GM21515 (cell line): ENCODE measurements at regions not wholly inside any gene's neighbourhood (a gene's known extent, or its start where the extent isn't known, plus 50 kb on each side); places are given as distances from the start of the nearest gene placed in this dataset.
"Not testable (repeated sequence)": the region's sequence is repeated elsewhere in the genome, so short reads cannot be mapped to it uniquely, and the experiment has no call there.

Experiments
- ATAC-seq: cut with Tn5 transposase; IDR thresholded peaks from one replicate; pipeline ENCODE4 v1.9.1; 2021; ENCODE audit not compliant: unreplicated experiment

DNA sequence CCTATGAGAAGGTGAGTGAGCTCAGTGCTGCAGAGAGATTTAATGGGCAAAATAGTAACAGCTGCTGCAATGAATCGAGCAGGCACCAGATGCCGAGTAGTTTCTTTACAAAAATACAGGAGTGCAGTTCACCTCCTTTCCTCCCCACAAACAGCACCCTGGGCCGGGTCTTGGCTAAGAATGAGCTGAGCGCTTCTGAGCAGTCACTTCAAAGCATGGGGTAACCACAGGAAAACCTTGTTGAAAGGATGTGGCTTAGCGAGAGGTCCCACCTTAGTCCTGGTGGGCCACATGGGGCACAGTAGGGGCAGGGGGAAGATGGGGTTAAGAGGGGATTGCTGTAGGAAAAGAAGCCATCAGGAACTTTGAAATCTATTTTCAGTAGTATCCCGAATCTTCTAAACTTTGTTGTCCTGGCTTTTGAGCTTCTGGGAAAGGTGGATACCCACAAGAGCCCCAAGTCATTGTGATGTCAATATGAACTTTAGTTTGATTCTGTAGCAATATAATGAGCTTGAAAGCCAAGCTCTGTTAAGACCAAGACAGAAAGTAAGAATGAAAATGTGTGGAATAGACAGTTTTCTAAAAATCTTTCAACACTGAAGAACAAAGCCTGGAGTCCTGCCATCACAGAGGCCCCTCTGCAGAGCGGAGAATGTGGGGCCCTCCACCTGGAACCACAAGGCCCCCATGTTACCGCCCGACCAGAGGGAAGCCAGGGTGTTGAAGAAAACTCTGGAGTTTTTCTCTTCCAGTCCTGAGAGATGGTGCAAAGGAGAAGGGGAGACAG lies 101.0 kb upstream of the ZNF236 start:
- no peak for ATAC-seq

DNA sequence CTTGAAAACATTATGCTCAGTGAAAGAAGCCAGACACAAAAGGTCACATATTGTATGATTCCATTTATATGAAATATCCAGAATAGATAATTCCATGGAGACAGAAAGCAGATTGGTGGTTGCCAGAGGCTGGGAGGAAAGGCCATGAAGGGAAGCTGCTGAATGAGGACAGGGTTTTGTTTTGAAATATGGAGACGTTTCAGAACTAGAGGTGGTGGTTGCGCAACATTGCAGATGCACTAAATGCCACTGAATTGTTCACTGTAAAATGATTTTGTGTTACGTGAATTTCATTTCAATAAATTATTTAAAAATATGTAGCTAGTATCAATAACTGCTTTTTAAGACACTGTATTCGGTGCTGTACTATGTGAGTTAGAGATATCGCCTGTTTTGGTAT lies 101.7 kb upstream of the ZNF236 start:
- ATAC-seq: no peak

GRCh38 chr18:76715012-76715610 lies 107.2 kb upstream of the ZNF236 start:
- ATAC-seq: no peak

GRCh38 chr18:76713432-76713831 lies 108.9 kb upstream of the ZNF236 start:
- no peak for ATAC-seq

GRCh38 chr18:76712511-76713140 lies 109.7 kb upstream of the ZNF236 start:
- ATAC-seq: no peak

- no peak for ATAC-seq
These were observed 111.5 kb upstream of the ZNF236 start for GRCh38 chr18:76710646-76711520.

DNA sequence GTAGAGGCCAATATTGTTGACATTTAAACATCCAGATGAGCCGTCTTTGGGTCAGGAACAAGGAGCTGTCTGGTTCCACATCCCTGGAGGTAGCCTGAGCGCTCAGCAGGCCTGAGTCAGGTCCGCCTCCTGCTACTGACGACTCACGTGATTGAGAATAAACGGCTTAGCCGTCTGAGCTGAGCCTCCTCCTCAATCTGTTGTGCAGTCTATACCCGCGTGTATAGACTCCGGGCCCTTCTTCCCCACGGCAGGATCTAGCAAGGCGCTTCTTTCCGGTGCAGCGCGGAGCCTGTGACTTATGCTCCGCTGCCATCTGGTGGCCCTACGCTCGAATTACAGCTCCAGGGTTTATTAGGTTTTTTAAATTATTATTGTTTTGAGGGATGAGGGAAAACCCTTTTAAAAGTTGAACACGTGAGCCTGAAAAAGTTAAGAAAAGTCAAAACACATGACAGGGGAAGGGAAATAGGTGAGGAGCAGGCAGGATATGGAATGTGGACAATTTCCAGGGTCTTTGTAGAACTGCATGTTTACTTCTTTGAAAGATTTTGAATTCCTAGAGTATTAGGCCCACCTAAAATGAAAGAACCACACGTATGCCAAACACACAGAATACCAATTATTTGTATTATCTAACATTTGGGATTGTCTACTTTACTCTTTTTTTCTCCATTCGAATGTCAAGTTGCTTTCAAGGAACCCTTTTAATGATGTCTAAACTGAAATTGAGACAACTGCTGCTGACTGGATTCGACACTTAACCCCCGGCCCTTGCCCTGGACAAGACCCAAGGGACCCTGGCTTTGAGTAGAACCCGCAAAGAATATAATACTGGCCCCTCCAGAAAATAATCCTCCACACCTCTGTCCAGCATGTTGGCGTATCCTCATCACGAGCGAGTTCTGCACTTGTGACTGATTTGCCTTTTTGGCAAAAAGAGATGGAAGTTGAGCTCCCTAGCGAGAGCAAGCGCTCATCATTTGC lies 112.4 kb upstream of the ZNF236 start:
- peak; percentile 87 for ATAC-seq

DNA sequence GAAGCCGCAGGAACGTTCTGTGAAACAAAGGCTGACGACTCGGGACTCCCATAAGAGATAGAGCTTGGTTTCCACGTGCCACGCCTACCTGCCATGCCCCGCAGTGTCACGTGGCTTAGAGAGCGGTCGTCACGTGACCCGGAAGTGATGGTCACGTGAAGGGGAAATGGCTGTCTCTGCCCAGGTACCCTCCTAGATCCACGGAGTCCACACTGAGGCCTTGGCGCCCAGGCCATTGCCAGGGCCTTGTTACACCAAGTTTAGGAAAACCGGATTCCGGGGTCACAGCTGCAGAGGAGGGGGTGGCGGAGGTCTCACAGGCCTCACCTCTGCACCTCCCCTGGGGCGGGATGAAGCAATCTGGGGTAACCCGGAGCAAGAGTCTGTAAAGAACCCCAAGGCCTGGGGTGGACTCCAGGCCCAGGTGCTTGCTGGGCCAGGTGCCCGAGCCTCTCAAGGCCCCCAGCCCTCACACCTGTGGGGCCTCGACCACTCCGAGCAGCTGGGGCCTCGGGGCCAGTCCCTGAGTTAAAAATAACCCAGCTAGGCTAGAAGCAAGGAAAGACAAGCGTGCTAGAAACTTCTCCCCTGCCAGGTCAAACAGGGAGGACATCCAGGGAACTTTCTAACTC lies 113.5 kb upstream of the ZNF236 start:
- ATAC-seq: no peak

GRCh38 chr18:76708071-76708721 lies 114.2 kb upstream of the ZNF236 start:
- no peak for ATAC-seq

GRCh38 chr18:76707534-76707933 lies 114.8 kb upstream of the ZNF236 start:
- ATAC-seq: no peak

GRCh38 chr18:76704589-76704988 lies 117.8 kb upstream of the ZNF236 start:
- ATAC-seq: not testable (repeated sequence)

GRCh38 chr18:76699923-76700322 lies 122.4 kb upstream of the ZNF236 start:
- ATAC-seq: no peak

DNA sequence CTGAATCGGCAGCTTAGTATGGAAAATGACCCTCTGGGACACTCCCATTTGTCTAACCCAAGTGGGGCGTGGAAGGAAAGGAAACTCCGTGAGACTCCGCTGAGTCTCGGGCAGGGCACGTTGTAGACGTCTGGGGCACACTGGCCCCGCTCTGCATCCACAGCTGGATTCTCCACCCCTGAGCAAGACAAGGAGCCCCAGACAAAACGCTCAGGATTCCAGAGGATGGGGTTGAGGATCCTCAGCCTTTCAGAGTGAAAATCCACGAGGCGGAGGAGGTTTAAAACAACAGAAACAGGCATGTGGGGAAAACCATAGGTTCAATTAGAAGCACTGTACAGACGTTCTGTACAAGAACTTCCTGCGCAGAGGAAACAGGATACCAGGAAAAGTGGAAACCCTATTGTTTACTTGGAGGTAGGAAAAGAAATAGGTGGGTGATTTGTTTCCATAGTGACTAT lies 124.9 kb upstream of the ZNF236 start:
- no peak for ATAC-seq

GRCh38 chr18:76691800-76692199 lies 130.6 kb upstream of the ZNF236 start:
- ATAC-seq: no peak

DNA sequence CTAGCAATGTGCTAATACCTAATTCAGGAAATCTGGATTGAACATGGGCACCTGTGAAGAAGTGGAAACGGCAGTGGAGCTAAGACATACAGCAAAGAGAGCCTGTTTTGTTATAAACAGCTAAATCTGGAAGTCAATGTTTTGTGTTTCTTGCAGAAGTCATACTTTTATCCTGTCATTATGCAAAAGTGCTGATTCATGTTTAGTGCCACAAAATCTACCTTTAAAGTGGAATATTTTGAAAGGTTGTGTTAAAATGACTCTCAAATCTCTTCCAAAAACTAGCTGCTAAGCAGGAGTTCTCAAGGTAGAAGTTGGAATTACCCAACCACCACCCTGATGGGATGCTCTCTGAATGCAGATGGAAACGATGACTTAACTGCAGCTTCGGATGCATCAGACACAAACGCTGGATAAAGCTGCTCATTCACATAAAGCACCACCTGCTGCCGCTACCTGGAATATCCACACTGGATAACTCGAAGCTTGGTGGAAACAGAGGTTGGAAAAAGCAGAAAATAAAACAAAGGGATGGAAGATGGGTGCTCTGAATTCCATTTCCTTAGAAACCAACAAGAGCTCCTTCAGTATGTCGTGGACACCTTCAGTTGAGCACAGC lies 132.6 kb upstream of the ZNF236 start:
- no peak for ATAC-seq

- ATAC-seq: no peak
These were observed 133.5 kb upstream of the ZNF236 start for GRCh38 chr18:76688724-76689472.

- no peak for ATAC-seq
These were observed 134.9 kb upstream of the ZNF236 start for GRCh38 chr18:76687304-76687962.
